GM18511 (cell line): ENCODE measurements at regions not wholly inside any gene's neighbourhood (a gene's known extent, or its start where the extent isn't known, plus 50 kb on each side); places are given as distances from the start of the nearest gene placed in this dataset.
A peak's percentile ranks its signal among the peaks of the same experiment; 100 is the strongest.
"Not testable (repeated sequence)": the region's sequence is repeated elsewhere in the genome, so short reads cannot be mapped to it uniquely, and the experiment has no call there.

Source experiments
- ATAC-seq: cut with Tn5 transposase; IDR thresholded peaks from one replicate; pipeline ENCODE4 v1.9.1; 2021; ENCODE audit warnings: mild to moderate bottlenecking, moderate library complexity; ENCODE audit not compliant: unreplicated experiment

DNA sequence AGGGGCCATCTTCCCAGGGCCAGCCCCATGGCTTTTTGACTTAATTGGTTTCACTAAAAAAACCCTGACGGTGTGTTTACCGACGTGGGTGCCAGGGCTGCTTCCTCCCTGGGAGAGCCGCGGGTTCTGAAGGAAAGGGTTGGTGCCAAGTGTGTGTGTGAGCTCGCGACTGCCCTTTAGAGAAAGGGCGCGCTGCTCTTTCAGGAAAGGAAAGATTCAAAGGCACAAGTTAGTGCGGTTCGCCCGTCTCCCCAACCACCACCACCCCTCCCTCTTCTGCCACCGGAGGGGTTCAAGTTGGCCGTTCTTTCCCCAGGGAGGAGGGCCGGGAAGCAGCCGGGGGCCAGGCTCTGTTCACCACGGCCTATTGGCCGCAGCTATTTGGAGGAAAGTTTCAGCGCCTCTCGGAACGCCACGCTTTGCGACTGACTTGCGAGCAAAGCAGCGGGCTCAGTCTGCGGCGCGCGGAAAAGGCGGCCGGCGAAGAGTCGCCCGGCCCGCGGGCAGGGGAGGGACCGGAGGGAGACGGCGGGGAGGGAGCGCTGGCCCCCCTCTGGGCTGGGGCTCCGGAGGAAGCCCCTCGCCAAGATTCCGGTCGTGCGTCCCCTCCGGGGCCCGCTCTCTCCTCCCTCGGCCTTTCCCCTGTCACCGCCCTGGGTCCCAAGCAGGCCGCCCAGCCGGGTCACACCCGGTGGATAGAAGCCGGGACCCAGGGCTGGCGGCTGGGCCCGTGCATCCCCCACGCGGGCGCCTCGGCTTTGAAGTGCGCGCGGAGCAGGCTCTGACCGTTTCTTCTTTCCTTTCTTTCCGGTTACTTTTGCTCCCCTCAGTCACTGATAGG lies 165.9 kb upstream of the PPP1R3A start:
- ATAC-seq: peak; percentile 18

DNA sequence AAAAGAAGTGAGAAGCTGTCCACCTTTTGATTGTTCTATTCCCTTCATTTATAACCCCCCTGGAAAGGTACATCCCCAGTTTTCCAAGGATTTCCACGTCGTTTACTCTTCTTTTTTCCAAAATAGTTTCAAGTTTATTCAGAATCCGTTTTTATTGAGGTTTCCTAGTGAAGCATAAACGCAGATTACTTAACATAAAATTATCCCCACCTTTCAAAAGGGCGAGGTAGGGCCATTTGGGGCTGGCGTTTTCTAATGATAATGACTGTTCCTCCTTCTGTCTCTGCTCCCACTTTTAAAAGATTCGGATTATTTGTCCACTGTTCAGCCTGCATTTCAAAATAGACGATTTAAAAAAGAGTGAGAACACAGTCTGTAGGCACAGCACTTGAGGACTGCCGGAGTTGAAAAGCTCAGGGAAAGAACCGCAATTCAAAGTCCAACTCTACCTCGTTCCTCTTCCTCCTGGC lies 165.2 kb upstream of the PPP1R3A start:
- ATAC-seq: no peak

DNA sequence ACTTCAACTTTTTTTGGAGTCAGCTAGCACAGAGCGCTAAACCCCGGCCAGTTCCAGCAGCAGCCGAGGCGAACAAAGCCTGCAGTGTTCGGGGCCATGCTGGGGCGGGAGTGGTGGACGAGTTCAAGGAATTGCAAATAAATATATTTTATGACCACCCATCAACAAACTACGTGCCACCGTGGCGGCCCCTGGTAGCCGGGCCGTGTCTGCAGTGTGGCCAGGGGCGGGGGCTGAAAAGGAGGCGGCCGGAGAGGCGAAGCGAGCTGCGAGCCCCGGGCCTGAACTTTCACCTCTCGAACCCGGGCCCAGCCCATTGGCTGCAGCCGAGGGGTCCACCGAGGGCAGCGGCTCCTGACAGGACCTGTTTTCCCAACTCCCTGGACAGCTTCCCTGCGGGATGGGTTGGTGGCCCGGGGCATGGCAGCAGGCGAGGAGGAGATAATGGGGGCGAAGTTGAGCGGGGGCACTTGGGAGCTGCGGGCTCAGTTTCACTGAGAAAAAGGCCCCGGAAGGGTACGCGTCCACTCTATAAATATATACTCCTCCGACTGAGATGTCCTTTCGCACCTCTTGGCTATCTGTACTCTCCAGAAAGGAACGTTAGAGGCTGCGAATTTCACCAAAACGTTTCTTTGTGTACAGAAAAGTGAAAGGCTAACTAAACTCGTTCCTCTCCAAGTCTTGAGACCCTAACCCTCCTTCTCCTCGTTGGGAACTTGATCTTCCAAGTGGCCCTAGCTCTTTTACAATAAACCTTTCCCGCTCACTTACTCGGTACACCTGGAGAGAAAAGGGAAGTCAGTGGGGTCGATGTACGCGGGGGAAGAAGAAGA lies 164.6 kb upstream of the PPP1R3A start:
- no peak for ATAC-seq

DNA sequence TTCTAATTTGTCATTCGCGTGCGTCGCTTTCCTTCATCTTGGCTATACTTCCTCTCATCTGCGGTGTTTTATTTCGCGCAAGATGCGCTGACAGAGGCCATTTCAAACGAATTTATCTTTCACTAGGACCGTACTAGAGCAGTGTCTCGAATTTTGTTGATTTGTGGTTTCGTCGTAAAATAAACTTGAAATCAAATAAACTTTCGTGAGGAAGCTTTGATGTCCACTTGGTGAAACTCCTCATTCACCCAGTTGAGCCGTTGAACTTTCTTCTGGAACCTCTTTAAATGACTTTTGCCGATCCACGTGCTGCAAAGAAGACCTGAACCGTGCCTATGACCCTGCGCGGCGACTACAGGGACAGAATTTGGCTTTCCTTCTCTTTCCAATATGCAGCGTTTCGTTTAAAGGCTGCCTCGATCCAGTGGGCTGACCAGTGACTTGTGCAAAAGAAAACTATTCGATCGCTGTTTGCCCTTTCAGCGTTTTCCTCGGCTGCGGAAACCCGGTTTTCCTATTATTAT lies 163.9 kb upstream of the PPP1R3A start:
- ATAC-seq: no peak

DNA sequence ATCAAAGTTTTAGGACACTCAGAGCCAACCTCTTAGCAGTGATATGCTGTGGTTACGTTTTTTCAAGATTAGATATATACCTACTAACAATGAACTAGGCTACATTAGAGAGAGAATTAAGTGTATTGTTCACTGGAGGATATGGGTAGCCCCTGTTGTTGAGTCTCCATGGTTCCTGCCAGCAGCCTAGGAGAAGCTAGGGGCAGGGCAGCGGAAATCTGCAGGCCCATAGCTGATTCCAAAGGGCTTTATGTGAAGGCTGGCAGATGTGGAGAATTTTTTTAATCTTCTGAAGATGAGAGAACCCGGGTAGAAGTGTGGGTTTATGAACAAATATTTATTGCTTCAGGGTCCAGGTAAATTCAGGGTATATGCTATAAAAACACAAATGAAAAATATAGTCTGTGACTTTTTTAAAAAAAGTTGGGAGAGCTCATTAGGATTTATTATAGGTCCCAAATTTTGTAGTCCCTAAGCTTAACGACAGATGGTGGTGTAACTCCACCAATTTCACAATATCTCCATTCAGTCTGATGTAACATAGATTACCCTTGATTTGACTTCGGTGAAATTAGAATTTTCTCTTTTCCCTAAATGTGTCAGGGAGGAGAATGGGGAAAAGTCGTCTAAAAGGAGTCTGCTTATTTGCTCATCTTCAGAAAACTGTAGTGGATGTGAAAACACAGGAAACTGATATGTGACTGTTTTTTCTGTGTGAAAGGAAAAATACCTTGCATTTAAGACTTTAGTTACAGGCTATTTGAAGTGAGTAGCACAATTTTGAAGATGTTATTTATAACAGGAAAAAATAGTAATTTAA lies 163.0 kb upstream of the PPP1R3A start:
- no peak for ATAC-seq

DNA sequence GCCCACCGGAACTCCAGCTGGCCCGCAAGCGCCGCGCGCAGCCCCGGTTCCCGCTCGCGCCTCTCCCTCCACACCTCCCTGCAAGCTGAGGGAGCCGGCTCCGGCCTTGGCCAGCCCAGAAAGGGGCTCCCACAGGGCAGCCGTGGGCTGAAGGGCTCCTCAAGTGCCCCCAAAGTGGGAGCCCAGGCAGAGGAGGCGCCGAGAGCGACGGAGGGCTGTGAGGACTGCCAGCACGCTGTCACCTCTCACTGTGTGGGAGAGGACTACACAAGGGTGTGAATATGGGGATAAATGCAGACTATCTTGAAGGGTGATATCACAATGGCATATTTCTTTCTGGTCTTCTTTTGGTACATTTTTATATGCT lies 158.3 kb upstream of the PPP1R3A start:
- ATAC-seq: not testable (repeated sequence)

DNA sequence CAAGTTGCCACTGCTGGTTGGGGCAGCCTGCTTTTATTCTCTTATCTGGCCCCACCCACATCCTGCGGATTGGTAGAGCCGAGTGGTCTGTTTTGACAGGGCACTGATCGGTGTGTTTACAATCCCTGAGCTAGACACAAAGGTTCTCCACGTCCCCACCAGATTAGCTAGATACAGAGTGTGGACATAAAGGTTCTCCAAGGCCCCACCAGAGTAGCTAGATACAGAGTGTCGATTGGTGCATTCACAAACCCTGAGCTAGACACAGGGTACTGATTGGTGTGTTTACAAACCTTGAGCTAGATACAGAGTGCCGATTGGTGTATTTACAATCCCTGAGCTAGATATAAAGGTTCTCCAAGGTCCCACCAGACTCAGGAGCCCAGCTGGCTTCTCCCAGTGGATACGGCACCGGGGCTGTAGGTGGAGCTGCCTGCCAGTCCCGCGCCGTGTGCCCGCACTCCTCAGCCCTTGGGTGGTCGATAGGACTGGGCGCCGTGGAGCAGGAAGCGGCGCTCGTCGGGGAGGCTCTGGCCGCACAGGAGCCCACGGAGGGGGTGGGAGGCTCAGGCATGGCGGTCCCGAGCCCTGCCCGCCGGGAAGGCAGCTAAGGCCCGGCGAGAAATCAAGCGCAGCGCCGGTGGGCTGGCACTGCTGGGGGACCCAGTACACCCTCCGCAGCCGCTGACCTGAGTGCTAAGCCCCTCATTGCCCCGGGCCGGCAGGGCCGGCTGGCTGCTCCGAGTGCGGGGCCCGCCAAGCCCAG lies 157.8 kb upstream of the PPP1R3A start:
- ATAC-seq: not testable (repeated sequence)

DNA sequence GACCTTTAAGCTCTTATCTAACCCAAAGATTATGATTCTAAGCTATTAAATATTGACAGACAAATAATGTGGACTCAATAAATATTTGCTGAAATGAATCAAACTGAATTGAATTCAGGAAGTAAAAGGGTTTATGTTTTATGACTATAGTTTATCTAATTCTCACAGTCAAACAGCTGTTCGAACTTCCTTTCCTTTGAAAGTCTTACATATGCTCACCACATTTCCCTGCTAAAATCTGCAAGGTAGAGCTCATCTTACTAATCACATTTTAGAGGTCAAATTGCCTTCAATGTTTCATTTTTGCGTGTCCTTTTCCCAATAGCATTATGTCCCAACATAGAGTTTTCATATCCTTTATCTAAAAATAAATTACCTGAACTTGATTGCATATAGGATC lies 154.9 kb upstream of the PPP1R3A start:
- ATAC-seq: no peak

DNA sequence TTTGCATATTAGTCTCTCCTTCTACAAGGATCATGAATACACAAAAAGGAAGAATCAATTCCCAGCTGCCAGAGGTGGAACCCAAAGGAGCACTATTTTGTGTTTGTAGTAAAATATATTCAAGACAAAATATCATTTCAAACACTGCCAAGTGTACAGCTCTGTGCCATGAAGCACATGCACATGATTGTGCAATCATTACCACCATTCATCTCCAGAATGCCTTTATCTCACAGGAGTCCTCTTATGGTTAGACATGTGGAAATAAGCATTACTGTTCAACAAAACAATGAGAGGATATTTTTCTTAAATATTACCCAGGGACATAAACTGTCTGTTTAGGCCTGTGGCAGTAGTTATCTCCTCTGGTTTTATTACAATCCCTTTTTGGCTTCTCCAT lies 151.4 kb upstream of the PPP1R3A start:
- ATAC-seq: no peak

DNA sequence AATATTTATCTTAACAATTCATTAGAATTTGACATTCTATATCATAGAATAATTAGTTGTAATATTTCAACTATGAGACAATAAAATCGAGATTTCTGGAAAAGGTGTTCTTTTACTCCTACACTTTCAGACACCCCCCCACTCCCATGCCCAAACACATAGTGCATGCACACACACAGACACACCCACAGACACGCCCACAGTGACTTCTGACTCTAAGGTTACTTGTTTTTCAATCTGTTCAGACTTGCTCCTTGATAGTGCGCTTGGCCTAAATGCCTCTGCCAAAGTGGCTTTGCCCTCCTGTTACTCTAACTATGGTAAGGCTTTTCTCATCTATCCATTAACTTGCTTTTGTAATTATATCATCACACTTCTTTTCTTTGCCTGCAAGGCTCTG lies 144.0 kb upstream of the PPP1R3A start:
- ATAC-seq: no peak

DNA sequence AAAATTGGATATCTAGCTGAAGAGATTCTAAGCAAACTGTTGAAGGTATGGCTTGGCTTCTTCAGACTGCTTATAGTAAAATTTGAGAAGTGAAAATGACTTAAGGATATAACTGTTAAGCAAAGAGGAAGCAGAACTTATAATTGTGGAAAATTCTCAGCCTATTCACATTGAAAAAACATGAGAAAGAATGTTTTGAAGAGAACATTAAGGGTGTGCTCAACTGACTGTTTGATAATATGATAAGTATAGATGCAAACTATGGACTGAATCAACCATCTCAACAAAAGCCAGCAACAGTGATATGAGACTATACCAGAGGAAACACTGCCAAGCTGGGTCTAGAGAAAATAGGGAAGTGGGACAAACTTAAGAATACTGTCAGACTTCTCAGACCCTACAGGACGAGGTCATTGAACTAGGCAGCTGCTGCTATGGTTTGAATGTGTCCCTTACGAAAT lies 133.1 kb upstream of the PPP1R3A start:
- peak; percentile 91 for ATAC-seq

DNA sequence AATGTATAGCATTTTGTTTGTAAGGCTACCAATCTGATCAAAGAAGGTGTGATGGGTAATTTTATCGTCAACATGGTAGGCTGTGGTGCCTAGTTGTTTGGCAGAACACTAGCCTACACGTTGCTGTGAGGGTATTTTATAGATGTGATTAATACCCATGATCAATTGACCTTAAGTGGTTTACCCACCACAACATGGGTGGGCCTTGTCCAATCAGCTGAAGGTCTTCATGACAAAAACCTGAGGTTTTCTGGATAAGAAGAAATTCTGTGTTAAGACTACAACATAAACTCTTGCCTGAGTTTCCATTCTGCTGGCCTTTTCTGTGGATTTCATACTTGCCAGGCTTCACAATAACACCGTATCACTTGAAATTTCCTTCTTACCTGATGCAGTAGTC lies 131.8 kb upstream of the PPP1R3A start:
- no peak for ATAC-seq

DNA sequence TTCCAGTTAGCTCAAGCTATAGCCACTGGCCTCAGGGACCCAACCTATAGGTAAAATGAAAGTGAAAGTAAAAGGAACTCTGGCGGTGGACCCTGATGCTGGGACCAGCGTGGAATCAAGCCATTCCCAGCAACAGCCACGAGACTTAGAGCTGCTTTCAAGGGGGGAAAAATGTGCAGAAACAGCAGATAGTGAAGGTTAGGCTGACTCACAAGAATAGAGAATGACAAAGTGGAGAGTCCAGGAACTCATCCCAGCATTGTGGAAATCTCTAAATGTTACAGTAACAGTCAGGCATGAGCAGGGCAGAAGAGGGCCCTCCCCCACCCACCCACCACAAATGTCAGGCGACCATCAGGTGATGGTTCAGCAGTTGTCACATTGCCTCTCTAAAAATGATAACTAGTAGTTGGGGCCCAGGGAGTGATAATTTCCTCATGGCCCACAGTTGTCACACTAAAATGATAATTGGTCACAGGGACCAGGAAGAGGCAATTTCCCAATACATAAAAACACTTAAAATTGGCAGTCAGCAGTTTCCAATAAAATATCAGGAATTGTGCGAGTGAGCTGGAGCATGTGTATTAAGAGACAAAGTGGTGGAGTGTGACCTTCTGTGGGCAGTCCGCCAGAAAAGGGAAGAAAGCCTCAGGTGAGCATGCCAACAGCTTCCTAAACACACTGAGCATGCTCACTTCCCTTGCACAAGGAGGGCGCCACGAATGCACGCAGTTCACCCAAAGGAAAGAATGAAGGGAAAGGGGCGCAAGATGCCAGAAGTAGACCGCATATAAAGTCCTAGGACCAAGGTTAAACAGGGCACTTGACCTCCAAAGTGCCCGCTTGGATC lies 129.8 kb upstream of the PPP1R3A start:
- ATAC-seq: peak; percentile 28

DNA sequence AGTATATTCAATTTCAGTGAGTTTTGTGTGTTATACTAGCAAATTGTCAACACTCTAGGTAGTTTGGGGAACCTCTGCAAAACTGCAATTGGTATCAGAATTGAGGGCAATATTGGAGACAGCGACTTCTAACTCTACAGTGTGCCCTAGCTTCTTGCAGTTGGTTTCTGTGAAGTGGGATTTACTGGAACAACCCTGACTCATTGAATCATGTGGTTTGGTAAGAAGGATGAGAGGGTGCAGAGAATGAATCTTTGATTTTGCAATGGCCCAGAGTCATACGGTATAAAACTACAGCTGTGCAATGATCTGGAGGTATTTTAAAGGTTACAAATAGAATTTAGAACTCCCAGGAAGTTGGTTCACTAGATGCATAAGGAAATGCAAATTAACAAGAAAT lies 129.1 kb upstream of the PPP1R3A start:
- no peak for ATAC-seq

DNA sequence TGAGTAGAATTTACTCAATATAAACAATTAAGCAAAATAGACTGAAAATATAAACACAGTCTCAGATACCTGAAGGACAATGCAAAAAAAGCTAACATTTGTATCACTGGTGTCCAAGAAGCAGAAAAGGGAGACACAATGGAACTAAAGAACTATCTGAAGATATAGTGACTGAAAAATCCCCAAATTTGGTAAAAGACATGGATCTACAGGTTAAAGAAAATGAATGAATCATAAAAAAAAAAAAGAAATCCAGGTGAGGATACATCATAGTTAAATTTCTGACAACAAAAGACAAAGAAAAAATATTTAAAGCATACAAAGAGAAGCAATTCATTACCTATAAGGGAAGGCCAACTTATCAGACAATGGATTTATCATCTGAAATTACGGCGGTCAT lies 114.7 kb upstream of the PPP1R3A start:
- ATAC-seq: no peak

DNA sequence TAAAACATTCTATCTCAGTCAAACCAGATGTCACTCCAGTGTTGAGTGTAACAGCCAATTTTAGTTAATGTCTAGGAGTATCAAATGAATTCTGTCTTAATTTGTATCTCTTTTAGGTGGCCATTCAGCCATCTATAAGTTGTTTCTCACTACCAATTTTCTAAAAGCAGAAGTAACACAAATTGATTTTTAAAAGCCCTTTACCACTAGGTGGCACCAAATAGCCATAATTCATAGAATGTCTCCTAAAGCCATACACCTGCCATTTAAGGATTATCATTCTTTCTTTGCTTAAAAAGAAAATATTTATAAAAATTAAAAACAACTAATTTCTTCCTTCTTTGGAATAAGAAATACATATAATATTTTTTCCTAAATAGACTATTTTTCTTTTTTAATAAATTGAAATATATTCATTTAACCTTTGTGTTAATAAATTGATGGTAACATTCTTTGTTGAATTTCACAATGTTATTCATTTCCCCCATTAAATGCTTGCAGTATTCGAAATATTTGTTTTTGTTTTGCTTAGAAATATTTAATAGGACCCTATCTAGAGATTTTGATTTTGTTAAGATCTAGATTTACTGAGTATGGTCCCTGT lies 107.8 kb upstream of the PPP1R3A start:
- peak; percentile 86 for ATAC-seq

DNA sequence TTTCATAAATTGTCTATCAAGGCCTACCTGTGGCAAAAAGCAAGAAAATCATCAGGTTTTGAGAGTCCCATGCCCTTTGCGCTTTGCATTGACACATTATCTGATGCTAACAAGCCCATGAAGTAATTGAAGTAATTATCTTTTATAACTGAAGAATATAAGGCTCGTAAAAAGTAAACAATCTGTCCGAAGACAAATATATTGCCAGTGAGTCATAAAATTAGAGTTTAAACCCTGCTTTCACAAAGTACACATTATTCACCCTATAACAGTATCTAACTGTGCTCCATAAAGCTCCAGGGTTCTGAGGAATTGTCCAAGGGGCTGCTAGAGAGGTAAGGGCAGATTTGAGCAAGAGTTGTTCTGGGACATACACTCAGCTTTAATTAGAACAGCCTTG lies 102.3 kb upstream of the PPP1R3A start:
- no peak for ATAC-seq

DNA sequence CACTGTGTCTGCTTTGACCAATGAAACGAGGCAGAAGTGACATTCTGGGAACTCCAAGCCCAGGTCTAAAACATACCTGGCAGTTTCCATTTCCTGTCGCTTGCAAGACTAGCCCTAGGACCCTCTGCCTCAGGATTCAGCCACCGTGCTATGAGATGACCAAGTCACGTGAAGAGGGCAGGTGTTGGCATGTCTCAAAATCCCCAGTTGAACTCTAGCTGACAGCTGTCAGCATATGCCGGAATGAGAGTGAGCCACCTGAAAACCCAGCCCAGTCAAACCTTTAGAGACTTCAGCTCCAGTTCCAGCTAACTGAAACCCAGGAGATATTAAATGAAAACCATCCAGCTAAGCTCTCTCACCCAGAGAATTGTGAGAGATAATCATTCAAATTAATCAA lies 89.9 kb upstream of the PPP1R3A start:
- ATAC-seq: no peak

DNA sequence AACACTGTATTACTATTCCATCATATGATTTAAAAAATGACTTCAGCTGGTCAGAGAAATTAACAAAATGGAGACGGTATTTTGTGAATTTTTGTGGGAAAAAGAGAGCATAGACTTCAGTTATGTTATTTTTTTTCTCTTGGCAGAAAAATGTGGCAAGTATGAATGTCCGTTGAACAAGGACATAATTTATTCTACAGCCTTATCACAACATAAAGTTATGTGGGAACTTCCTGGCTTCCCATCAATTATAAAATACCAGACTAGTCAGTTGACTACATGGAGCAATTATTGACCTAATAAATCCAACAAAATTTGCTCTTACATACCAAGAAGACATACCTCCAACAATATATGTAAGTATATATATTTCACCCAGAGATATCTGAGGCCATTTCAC lies 88.6 kb upstream of the PPP1R3A start:
- no peak for ATAC-seq
